ENCODE measurements at regions not wholly inside any gene's neighbourhood (a gene's known extent, or its start where the extent isn't known, plus 50 kb on each side); places are given as distances from the start of the nearest gene placed in this dataset.

GRCh38 chr4:156169011-156169410 lies 215.3 kb upstream of the CTSO start:
- H4K20me1 ChIP-seq (ENCODE audit: low read depth): no peaks in the 10 kb centered on the region
- H3K36me3 ChIP-seq: no peaks in the 10 kb centered on the region
- Mint-ChIP-seq H3K27me3 (ENCODE audit: insufficient read depth, low read depth) (no peaks in the 10 kb centered on the region), H3K36me3 (no peaks in the 10 kb centered on the region), H3K4me3 (no peak overlapping the region), H3K27ac (no peak overlapping the region), H3K4me1 (peaks cover 11% of the 10 kb centered on the region), H3K9me3 (no peaks in the 10 kb centered on the region)
- no peak overlapping the region for H3K9ac ChIP-seq
- TF ChIP-seq EZH2 (IDR thresholded peaks at IDR 0.05): no peak
- TF ChIP-seq CTCF (IDR thresholded peaks at IDR 0.05): peak; percentile 68
- H3K4me2 ChIP-seq: no peak overlapping the region
- H3K79me2 ChIP-seq (ENCODE audit: low read depth): no peaks in the 10 kb centered on the region
- H3K9me3 ChIP-seq (ENCODE audit: low read depth): no peaks in the 10 kb centered on the region
- peak; percentile 70 for DNase-seq (ENCODE audit: low spot score)
- H3K4me3 ChIP-seq: no peak overlapping the region
- peaks cover 14% of the 10 kb centered on the region for H3K4me1 ChIP-seq
- H3K27ac ChIP-seq: no peak overlapping the region
- H2AFZ ChIP-seq (replicated peaks): no peak overlapping the region
- H3K27me3 ChIP-seq: no peaks in the 10 kb centered on the region
- H3F3A ChIP-seq (ENCODE audit: low read depth): peaks cover 15% of the 10 kb centered on the region

DNA sequence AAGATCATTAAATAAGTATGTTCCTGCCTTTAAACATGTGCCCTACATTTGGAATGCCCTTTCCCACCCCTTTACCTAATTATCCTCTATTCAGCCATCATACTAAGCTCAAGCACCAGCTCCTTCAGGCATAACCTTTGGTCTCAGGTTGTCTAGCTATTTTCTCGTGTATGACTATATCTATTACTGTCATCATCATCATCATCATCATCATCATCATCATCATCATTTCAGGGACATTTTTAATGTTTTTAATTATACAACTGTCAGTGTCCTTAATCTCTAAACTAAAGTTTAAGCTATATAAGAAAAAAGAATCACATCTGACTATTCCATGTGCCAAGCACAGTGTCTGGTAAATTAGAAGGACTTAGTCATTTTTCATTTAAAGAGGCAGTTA lies 214.6 kb upstream of the CTSO start:
- Histone ChIP-seq H3K79me2 (ENCODE audit: low read depth) (no peaks in the 10 kb centered on the region), H3K27me3 (no peaks in the 10 kb centered on the region), H3K9ac (no peak overlapping the region), H2AFZ (replicated peaks) (no peak overlapping the region), H3F3A (ENCODE audit: low read depth) (peaks cover 15% of the 10 kb centered on the region), H3K9me3 (ENCODE audit: low read depth) (no peaks in the 10 kb centered on the region), H4K20me1 (ENCODE audit: low read depth) (no peaks in the 10 kb centered on the region), H3K4me3 (no peak overlapping the region), H3K27ac (no peak overlapping the region), H3K4me1 (peaks cover 14% of the 10 kb centered on the region), H3K36me3 (no peaks in the 10 kb centered on the region), H3K4me2 (no peak overlapping the region)
- Mint-ChIP-seq H3K4me3 (no peak overlapping the region), H3K4me1 (peaks cover 11% of the 10 kb centered on the region), H3K36me3 (no peaks in the 10 kb centered on the region), H3K27me3 (ENCODE audit: insufficient read depth, low read depth) (no peaks in the 10 kb centered on the region), H3K9me3 (no peaks in the 10 kb centered on the region), H3K27ac (no peak overlapping the region)
- TF ChIP-seq EZH2phosphoT487 (IDR thresholded peaks at IDR 0.05) (no peak), CTCF (IDR thresholded peaks at IDR 0.05) (no peak), EZH2 (IDR thresholded peaks at IDR 0.05) (no peak)
- DNase-seq (ENCODE audit: low spot score): no peak

DNA sequence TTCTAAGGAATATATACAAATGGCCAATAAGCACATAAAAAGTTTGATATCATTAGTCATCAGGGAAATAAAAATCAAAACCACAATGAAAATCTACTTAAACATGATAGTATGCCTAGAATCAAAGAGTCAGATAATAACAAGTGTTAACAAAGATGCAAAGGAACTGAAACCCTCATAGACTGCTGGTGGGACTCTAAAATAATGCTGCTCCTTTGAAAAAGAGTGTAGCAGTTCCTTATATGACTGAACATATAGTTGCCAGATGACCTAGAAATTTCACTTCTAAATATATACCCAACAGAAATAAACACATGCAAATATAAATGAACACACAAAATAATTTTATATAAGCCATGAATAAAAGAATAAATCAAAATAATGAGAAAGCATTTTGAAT lies 205.1 kb upstream of the CTSO start:
- Mint-ChIP-seq H3K36me3 (no peaks in the 10 kb centered on the region), H3K4me3 (no peak overlapping the region), H3K9me3 (peaks cover 3% of the 10 kb centered on the region), H3K27me3 (ENCODE audit: insufficient read depth, low read depth) (peaks cover 2% of the 10 kb centered on the region), H3K4me1 (no peaks in the 10 kb centered on the region), H3K27ac (no peak overlapping the region)
- H2AFZ ChIP-seq (replicated peaks): no peak overlapping the region
- no peaks in the 10 kb centered on the region for H3K27me3 ChIP-seq
- H3K4me2 ChIP-seq: no peak overlapping the region
- H3K9ac ChIP-seq: no peak overlapping the region
- no peaks in the 10 kb centered on the region for H4K20me1 ChIP-seq (ENCODE audit: low read depth)
- H3K79me2 ChIP-seq (ENCODE audit: low read depth): no peaks in the 10 kb centered on the region
- no peak for DNase-seq (ENCODE audit: low spot score)
- no peaks in the 10 kb centered on the region for H3F3A ChIP-seq (ENCODE audit: low read depth)
- H3K36me3 ChIP-seq: no peaks in the 10 kb centered on the region
- no peaks in the 10 kb centered on the region for H3K9me3 ChIP-seq (ENCODE audit: low read depth)
- no peak overlapping the region for H3K4me3 ChIP-seq
- no peak for TF ChIP-seq CTCF (IDR thresholded peaks at IDR 0.05)
- TF ChIP-seq EZH2phosphoT487 (IDR thresholded peaks at IDR 0.05): no peak
- TF ChIP-seq EZH2 (IDR thresholded peaks at IDR 0.05): no peak
- peaks cover 7% of the 10 kb centered on the region for H3K4me1 ChIP-seq
- no peak overlapping the region for H3K27ac ChIP-seq

- no peaks in the 10 kb centered on the region for H3K36me3 Mint-ChIP-seq
- H2AFZ ChIP-seq (replicated peaks): no peak overlapping the region
Measured at GRCh38 chr4:156154978-156155377, 201.3 kb upstream of the CTSO start.

More at GRCh38 chr4:156154978-156155377, 201.3 kb upstream of the CTSO start:
- Mint-ChIP-seq H3K9me3 (peaks cover 3% of the 10 kb centered on the region), H3K4me1 (no peaks in the 10 kb centered on the region), H3K4me3 (no peak overlapping the region), H3K27me3 (ENCODE audit: insufficient read depth, low read depth) (peaks cover 2% of the 10 kb centered on the region), H3K27ac (no peak overlapping the region)
- H3K79me2 ChIP-seq (ENCODE audit: low read depth): no peaks in the 10 kb centered on the region
- H3K9ac ChIP-seq: no peak overlapping the region
- H3K36me3 ChIP-seq: no peaks in the 10 kb centered on the region
- TF ChIP-seq CTCF (IDR thresholded peaks at IDR 0.05) (no peak), EZH2 (IDR thresholded peaks at IDR 0.05) (no peak), EZH2phosphoT487 (IDR thresholded peaks at IDR 0.05) (no peak)
- no peaks in the 10 kb centered on the region for H3F3A ChIP-seq (ENCODE audit: low read depth)
- no peak for DNase-seq (ENCODE audit: low spot score)
- H3K4me3 ChIP-seq: no peak overlapping the region
- H3K27ac ChIP-seq: no peak overlapping the region
- H3K4me1 ChIP-seq: peaks cover 10% of the 10 kb centered on the region
- H3K4me2 ChIP-seq: no peak overlapping the region
- H3K27me3 ChIP-seq: no peaks in the 10 kb centered on the region
- no peaks in the 10 kb centered on the region for H3K9me3 ChIP-seq (ENCODE audit: low read depth)
- H4K20me1 ChIP-seq (ENCODE audit: low read depth): no peaks in the 10 kb centered on the region

Measured in neural progenitor cell (in vitro differentiated cells).